ENCODE measurements at regions not wholly inside any gene's neighbourhood (a gene's known extent, or its start where the extent isn't known, plus 50 kb on each side); places are given as distances from the start of the nearest gene placed in this dataset.

DNA sequence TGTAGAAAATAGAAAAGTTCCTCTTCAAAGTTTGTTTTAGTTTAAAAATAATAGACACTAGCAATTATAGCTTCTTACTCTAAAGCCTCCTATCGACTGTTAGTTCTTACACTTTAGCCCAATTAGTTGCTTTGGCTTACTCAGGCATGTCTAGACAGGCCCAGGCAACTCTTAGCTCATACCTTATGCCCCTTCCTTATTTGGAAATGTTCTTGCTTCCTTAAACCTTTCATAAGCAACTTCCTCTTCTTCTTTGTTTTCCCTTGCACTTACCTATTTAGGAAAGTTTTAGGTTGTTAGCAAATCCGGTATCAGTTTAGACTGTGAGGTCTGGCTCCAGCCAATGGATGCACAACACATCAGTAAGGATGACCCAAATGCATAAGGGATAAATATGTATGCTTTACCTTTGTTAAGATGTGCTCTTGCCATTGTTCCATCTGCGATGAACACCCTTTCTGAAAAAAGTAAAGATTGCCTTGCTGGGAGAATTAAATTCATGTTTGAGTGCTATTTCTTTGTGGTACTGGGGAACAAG is 1277.5 kb upstream of the CNTN5 start:
- TF ChIP-seq, protein P1, sequence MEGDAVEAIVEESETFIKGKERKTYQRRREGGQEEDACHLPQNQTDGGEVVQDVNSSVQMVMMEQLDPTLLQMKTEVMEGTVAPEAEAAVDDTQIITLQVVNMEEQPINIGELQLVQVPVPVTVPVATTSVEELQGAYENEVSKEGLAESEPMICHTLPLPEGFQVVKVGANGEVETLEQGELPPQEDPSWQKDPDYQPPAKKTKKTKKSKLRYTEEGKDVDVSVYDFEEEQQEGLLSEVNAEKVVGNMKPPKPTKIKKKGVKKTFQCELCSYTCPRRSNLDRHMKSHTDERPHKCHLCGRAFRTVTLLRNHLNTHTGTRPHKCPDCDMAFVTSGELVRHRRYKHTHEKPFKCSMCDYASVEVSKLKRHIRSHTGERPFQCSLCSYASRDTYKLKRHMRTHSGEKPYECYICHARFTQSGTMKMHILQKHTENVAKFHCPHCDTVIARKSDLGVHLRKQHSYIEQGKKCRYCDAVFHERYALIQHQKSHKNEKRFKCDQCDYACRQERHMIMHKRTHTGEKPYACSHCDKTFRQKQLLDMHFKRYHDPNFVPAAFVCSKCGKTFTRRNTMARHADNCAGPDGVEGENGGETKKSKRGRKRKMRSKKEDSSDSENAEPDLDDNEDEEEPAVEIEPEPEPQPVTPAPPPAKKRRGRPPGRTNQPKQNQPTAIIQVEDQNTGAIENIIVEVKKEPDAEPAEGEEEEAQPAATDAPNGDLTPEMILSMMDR (IDR thresholded peaks at IDR 0.05; ENCODE audit: insufficient read depth, low read length, poor library complexity, severe bottlenecking) = no peak
- no peak for TF ChIP-seq EZH2phosphoT487 (conservative IDR thresholded peaks at IDR 0.05; ENCODE audit: low read length)
